Peyer's patch (tissue), 4 donors: ENCODE measurements at regions not wholly inside any gene's neighbourhood (a gene's known extent, or its start where the extent isn't known, plus 50 kb on each side); places are given as distances from the start of the nearest gene placed in this dataset.

Experiments
- CTCF ChIP-seq, 6 experiments: fragments of 450-650 bp in 4 of 6; fragments of 200-600 bp in 2 of 6; sonication (generic) in 1 of 6; IDR thresholded peaks; one replicate each; pipeline ENCODE4 v1.5.1; 2017 to 2019; ENCODE audit warnings: antibody characterized with exemption in 6 of 6, mild to moderate bottlenecking in 3 of 6, moderate library complexity in 1 of 6
- POLR2A ChIP-seq, 2 donors: fragments of 450-650 bp; IDR thresholded peaks; one replicate each; pipeline ENCODE4 v1.5.1; 2017; ENCODE audit warnings: antibody characterized with exemption in 2 of 2, mild to moderate bottlenecking in 2 of 2, moderate library complexity in 2 of 2

GRCh38 chr15:54772663-54773062 lies 424.1 kb downstream of the RSL24D1 start:
- TF ChIP-seq CTCF (IDR thresholded peaks at IDR 0.05) (no peak), POLR2A (IDR thresholded peaks at IDR 0.05) (no peak)
